ENCODE measurements at regions not wholly inside any gene's neighbourhood (a gene's known extent, or its start where the extent isn't known, plus 50 kb on each side); places are given as distances from the start of the nearest gene placed in this dataset.

DNA sequence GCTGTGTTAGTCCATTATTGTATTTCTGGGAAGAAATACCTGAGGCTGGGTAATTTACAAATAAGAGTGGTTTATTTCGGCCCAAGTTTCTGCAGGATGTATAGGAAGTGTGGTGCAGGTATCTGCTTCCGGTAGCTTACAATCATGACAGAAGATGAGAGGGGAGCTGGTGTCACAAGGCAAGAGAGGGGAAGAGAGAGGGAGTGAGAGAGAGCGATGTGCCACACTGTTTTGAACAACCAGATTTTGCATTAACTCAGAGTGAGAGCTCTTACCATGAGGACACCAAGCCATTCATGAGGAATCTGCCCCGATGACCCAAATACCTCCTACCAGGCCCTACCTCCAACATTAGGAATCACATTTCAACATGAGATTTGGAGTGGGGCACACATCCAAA lies 627.6 kb upstream of the FRG1 start:
- TF ChIP-seq GATA3 (IDR thresholded peaks at IDR 0.05; ENCODE audit: low read depth, low read length), result no peak
- TF ChIP-seq GATA2 (IDR thresholded peaks at IDR 0.05; ENCODE audit: low read depth, low read length), result no peak

DNA sequence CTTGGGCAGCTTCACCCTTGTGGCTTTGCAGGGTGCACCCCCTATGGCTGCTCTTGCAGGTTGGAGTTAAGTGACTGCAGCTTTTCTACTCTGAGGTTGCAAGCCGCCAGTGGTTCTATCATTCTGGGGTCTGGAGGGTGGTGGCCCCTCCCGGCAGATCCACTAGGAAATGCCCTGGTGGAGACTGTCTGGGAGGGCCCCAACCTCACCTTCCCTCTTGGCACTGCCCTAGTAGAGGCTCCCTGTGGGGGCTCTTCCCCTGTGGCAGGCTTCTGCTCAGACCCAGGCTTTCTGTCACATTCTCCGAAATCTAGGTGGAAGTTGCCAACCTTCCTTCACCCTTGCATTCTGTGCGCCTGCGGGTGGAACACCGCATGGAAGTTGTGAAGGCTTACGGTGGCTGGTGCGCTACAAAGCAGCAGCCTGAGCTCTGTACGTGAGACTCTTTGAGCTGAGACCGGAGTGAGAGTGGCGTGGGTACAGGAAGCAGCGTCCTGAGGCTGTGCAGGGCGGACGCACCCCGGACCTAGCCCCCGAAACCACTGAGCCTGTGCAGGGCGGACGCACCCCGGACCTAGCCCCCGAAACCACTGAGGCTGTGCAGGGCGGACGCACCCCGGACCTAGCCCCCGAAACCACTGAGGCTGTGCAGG lies 626.7 kb upstream of the FRG1 start:
- TF ChIP-seq GATA3 (IDR thresholded peaks at IDR 0.05; ENCODE audit: low read depth, low read length) (no peak), GATA2 (IDR thresholded peaks at IDR 0.05; ENCODE audit: low read depth, low read length) (no peak)

DNA sequence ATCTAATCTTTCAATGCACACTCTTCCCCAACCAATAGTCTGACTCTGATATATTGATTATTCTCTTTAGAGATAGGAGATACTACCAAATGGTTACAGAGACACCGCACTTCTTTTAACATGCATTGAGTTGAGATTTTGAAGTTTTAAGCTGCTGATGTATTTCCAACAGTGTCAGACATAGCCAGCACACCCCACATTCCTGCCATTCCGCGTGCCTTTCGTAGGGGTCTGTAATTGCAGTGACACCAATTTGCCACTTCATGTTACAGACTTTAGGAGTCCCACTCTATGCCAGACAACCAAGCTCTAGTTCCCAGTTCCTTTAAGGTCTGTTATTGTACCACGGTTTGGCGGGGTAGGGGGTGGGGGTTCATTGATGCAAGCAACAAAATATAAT lies 618.2 kb upstream of the FRG1 start:
- no peak for TF ChIP-seq GATA3 (IDR thresholded peaks at IDR 0.05; ENCODE audit: low read depth, low read length)

DNA sequence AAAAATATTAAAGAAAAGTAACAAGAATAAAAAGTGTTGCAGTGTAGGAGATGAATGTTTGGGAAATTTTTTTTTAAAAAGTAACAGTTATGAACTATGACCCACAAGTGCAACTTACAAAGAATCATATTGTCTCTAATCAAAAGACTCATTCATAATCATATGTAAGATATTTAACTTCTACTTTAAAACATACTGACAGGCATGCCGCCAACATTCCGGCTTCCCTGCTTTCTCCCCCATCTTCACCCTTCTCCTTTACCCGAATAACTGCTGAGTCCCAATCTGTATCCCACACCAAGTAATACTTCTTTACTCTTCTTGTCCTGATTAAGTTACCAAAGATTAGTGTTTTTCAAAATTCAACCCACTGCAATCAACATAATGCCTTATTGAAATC lies 598.8 kb upstream of the FRG1 start:
- TF ChIP-seq GATA3 (IDR thresholded peaks at IDR 0.05; ENCODE audit: low read depth, low read length), result no peak
- no peak for TF ChIP-seq GATA2 (IDR thresholded peaks at IDR 0.05; ENCODE audit: low read depth, low read length)

DNA sequence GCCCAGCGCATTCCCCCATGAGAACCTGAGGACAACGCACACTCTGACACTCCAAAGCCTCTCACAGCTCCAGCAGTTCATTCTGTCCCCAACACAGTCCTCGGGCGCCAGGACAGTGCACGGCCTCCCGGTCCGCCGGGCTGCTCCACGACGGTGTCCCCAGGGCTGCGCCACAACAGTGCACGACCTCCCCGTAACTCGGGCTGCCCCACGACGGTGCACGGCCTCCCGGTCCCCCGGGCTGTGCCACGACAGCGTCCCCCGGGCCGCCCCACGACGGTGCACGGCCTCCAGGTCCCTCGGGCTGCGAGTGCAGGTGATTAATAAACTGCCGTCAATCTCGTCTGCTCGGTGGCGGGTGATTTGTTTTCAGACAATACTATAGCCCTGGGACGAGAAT lies 585.1 kb upstream of the FRG1 start:
- TF ChIP-seq GATA2 (IDR thresholded peaks at IDR 0.05; ENCODE audit: low read depth, low read length), result no peak
- no peak for TF ChIP-seq GATA3 (IDR thresholded peaks at IDR 0.05; ENCODE audit: low read depth, low read length)

DNA sequence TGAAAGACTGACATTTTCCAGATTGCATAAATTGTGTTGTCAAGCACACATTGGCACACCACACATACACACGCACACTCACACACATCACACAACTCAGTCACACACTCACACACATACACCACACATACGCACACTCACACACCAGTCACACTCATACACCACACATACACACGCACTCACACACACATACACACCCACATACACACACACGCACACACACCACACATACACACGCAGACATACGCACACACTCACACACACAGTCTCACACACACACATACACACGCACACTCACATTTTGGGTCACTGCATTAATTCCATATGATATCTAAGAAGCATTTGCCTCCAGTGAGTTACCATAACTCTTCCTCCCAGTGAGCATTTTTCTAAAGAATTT lies 578.3 kb upstream of the FRG1 start:
- TF ChIP-seq GATA2 (IDR thresholded peaks at IDR 0.05; ENCODE audit: low read depth, low read length) (no peak), GATA3 (IDR thresholded peaks at IDR 0.05; ENCODE audit: low read depth, low read length) (no peak)

DNA sequence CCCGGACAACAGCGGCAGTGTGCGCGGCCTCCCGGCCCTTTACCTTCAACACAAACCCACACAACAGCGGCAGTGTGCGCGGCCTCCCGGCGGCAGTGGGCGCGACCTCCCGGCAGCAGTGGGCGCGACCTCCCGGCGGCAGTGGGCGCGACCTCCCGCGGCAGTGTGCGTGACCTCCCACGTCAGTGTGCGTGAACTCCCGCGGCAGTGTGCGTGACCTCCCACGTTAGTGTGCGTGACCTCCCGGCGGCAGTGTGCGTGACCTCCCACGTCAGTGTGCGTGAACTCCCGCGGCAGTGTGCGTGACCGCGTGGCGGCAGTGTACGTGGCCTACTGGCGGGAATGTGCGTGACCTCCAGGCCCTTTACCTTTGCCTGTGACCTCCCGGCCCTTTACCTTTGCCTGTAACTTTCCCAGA lies 576.6 kb upstream of the FRG1 start:
- TF ChIP-seq GATA3 (IDR thresholded peaks at IDR 0.05; ENCODE audit: low read depth, low read length), result no peak
- no peak for TF ChIP-seq GATA2 (IDR thresholded peaks at IDR 0.05; ENCODE audit: low read depth, low read length)

DNA sequence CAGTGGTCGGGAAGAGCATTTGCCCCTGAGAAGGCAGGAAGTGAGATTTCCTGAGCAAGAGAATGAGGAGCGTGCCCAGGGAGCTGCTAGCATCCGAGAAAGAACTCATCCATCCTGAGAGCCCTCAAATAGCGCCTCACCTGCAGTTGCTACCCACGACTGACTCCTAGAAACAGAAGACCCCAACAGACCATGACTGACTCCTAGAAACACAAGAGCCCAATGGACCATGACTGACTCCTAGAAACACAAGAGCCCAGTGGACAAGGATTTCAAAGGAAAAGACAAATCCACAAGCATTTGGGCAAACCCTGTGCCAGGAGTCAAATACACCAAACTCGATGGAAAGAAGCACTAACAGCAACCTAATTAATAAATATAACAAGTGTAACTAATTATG lies 575.2 kb upstream of the FRG1 start:
- TF ChIP-seq GATA2 (IDR thresholded peaks at IDR 0.05; ENCODE audit: low read depth, low read length) (no peak), GATA3 (IDR thresholded peaks at IDR 0.05; ENCODE audit: low read depth, low read length) (no peak)

DNA sequence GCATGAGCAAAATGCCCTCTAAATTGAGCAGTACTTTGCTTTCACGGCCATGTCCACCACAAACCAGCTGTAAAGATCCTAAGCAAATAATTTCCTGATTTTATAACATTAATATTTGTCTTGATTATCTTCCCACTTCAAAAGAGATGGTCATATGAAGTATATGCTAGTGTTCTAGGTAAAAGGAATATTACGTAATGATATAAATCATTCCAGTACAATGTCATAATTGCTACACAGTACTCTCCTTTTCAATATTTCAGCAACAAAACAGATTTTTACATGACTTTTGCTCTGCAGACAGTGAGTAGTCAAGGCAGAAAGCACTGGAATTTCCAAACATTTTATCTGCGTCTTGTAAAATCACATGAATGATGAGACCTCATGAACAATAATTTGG lies 572.8 kb upstream of the FRG1 start:
- no peak for TF ChIP-seq GATA3 (IDR thresholded peaks at IDR 0.05; ENCODE audit: low read depth, low read length)
- no peak for TF ChIP-seq GATA2 (IDR thresholded peaks at IDR 0.05; ENCODE audit: low read depth, low read length)

DNA sequence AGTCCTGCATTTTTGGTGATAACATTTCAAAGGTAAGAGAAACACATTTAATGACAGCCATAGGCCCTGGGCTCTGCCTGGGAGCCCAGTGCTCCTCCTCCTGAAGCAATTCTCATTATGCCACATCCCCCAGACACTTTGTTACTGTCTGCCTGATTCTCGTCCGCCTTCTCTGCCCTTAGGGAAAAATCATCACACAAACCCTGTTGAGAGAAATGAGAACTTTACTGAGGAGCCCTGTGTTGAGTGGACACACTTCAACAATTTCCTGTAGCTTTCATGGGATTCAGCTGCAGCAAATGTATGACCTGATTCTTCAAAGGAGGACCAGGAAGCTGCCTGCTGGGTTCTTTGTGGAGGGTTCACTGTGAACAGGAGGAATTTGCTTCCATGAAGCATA lies 566.5 kb upstream of the FRG1 start:
- TF ChIP-seq GATA2 (IDR thresholded peaks at IDR 0.05; ENCODE audit: low read depth, low read length) (no peak), GATA3 (IDR thresholded peaks at IDR 0.05; ENCODE audit: low read depth, low read length) (no peak)

DNA sequence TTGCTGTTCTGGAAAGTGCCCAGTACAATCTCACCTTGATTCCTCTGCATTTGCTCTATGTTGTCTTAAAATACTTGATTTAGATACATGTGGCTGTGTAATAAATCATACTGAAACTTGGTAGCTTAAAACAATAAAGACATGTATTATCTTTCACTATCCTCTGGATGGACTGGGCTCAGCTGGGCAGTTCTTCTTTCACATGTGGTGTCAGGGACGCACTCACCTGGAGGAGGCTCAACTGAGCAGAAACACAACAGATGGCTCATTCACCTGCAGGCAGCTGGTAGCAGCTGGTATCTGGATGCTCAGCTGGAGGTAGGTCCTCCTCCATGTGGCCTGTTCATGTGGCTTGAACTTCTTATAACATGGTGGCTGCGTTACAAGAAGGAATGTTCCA lies 563.8 kb upstream of the FRG1 start:
- no peak for TF ChIP-seq GATA3 (IDR thresholded peaks at IDR 0.05; ENCODE audit: low read depth, low read length)
- no peak for TF ChIP-seq GATA2 (IDR thresholded peaks at IDR 0.05; ENCODE audit: low read depth, low read length)

DNA sequence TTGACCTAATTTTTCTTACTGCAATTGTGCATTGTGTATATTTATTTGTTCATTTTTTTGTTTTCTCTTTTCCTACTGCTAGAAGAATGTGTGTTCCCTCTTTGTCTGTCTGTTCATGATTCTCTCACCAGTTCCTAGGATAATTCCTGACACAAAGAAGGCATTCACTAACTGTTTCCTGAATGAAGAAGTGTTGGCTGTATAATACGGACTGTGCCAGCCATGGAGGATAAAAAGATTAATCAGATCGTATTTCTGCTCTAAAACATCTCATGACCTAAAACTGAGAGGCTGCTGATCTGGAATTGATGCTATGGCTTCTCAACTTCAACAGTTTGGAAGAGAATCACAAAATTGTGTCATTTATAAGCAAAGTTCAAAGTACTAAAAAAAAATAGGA lies 563.1 kb upstream of the FRG1 start:
- no peak for TF ChIP-seq GATA2 (IDR thresholded peaks at IDR 0.05; ENCODE audit: low read depth, low read length)
- no peak for TF ChIP-seq GATA3 (IDR thresholded peaks at IDR 0.05; ENCODE audit: low read depth, low read length)

DNA sequence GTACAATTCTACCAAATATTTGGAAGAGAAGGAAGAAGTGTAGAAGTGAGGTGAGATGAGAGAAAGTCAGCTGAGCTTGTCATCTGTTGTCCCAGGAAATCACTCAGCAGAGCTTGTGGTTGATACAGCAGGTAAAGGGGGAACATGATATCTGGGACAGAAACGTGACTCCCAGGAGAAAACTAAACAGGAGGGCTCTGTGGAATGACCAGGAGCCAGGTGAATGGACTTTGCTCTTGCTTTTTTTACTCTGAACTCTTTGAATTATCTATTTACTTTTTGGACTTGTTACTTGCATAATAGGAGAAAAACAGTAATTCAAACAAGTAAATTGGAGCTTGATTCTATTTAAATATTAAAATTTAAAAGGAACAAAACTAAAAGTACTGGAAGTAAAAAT lies 555.6 kb upstream of the FRG1 start:
- TF ChIP-seq GATA3 (IDR thresholded peaks at IDR 0.05; ENCODE audit: low read depth, low read length), result no peak
- no peak for TF ChIP-seq GATA2 (IDR thresholded peaks at IDR 0.05; ENCODE audit: low read depth, low read length)

DNA sequence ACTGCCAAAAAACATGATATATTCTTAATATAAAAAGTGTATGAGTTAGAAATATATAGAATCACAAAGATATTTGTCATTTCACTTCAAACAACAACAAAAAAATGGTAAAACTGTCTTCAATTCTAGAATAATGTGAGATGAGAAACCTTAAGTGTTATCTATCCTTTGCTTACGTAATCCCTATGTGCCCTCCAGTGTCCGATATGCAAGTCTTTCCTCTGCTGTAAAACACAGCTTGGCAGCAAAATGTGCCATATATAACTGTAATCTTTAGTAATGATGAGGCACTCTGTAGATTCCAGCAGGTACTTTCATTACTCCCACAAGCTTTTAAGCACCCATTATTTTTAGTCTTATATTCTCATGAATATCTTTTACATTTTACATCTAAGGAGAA lies 555.1 kb upstream of the FRG1 start:
- TF ChIP-seq GATA2 (IDR thresholded peaks at IDR 0.05; ENCODE audit: low read depth, low read length), result no peak
- no peak for TF ChIP-seq GATA3 (IDR thresholded peaks at IDR 0.05; ENCODE audit: low read depth, low read length)

DNA sequence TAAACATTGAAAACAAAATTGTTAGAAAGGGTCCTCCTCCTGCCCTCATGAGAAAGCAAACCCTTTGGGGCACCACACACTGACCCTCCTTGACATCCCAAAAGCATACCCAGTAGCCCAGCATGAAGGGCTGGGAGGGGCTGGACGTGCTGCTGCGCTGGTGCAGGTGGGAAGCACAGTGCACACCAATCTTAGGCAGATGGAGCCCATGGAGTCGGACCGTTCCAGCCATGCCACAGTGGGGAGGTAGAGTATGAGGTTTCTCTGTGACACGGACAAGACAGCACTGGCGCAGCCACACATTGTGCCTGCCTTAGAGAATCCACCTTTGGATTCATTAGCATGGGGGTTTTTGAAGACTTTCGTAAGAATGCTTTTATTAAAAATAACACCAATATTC lies 544.2 kb upstream of the FRG1 start:
- TF ChIP-seq GATA2 (IDR thresholded peaks at IDR 0.05; ENCODE audit: low read depth, low read length) (no peak), GATA3 (IDR thresholded peaks at IDR 0.05; ENCODE audit: low read depth, low read length) (no peak)

DNA sequence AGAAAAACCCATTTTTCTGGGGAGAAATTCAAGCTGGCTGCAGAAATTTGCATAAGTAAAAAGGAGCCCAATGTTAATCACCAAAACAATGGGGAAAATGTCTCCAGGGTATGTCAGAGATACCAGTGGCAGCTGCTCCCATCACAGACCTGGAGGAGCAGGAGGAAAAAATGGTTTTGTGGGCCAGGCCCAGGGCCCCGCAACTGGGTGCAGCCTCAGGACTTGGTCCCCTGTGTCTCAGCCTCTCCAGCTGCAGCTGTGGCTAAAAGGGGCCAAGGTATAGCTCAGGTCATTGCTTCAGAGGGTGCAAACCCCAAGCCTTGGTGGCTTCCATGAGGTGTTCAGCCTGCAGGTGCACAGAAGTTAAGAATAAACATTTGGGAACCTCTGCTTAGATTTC lies 536.4 kb upstream of the FRG1 start:
- TF ChIP-seq GATA2 (IDR thresholded peaks at IDR 0.05; ENCODE audit: low read depth, low read length) (no peak), GATA3 (IDR thresholded peaks at IDR 0.05; ENCODE audit: low read depth, low read length) (no peak)

Measured in SH-SY5Y (cell line).